ENCODE measurements at regions not wholly inside any gene's neighbourhood (a gene's known extent, or its start where the extent isn't known, plus 50 kb on each side); places are given as distances from the start of the nearest gene placed in this dataset.
"Not testable (repeated sequence)": the region's sequence is repeated elsewhere in the genome, so short reads cannot be mapped to it uniquely, and the experiment has no call there.

- intact Hi-C loops (cut with DNase I, micrococcal nuclease): no loop called here
- no peak for TF ChIP-seq CTCF (IDR thresholded peaks at IDR 0.05)
Measured at GRCh38 chr1:5768014-5768413, 224.2 kb downstream of the NPHP4 start.

GRCh38 chr1:5766996-5767395 lies 225.2 kb downstream of the NPHP4 start:
- H3K36me3 ChIP-seq (ENCODE audit: low read depth); intact Hi-C loops (cut with DNase I, micrococcal nuclease); H3K4me3 ChIP-seq; H3K4me1 ChIP-seq (ENCODE audit: low read depth); DNase-seq; ATAC-seq; H3K9me3 ChIP-seq: not testable (repeated sequence)

More at GRCh38 chr1:5768014-5768413, 224.2 kb downstream of the NPHP4 start:
- H3K36me3 ChIP-seq (ENCODE audit: low read depth): no peaks in the 10 kb centered on the region
- H3K4me3 ChIP-seq: no peak overlapping the region
- H3K4me1 ChIP-seq (ENCODE audit: low read depth): no peaks in the 10 kb centered on the region
- no peak for ATAC-seq
- no peak for DNase-seq
- H3K9me3 ChIP-seq: no peaks in the 10 kb centered on the region

- H3K9me3 ChIP-seq: no peaks in the 10 kb centered on the region
- no peak for DNase-seq
- H3K4me1 ChIP-seq (ENCODE audit: low read depth): no peaks in the 10 kb centered on the region
- no peaks in the 10 kb centered on the region for H3K36me3 ChIP-seq (ENCODE audit: low read depth)
- intact Hi-C loops (cut with DNase I, micrococcal nuclease): no loop called here
- TF ChIP-seq CTCF (IDR thresholded peaks at IDR 0.05): no peak
- H3K4me3 ChIP-seq: no peak overlapping the region
- ATAC-seq: no peak
Measured at GRCh38 chr1:5765997-5766913, 226.0 kb downstream of the NPHP4 start.

- DNase-seq (no peak), ATAC-seq (no peak)
- Histone ChIP-seq H3K4me1 (ENCODE audit: low read depth) (no peaks in the 10 kb centered on the region), H3K4me3 (no peak overlapping the region), H3K9me3 (no peaks in the 10 kb centered on the region), H3K36me3 (ENCODE audit: low read depth) (no peaks in the 10 kb centered on the region)
- TF ChIP-seq CTCF (IDR thresholded peaks at IDR 0.05): no peak
- intact Hi-C loops (cut with DNase I, micrococcal nuclease): no loop called here
Measured at GRCh38 chr1:5765483-5765882, 226.7 kb downstream of the NPHP4 start.

- no peak for ATAC-seq
- TF ChIP-seq CTCF (IDR thresholded peaks at IDR 0.05): no peak
Measured at GRCh38 chr1:5764959-5765358, 227.3 kb downstream of the NPHP4 start.

GRCh38 chr1:5764464-5764863 lies 227.8 kb downstream of the NPHP4 start:
- no peaks in the 10 kb centered on the region for H3K4me1 ChIP-seq (ENCODE audit: low read depth)
- ATAC-seq: no peak
- TF ChIP-seq CTCF (IDR thresholded peaks at IDR 0.05): no peak
- no peak for DNase-seq
- H3K9me3 ChIP-seq: no peaks in the 10 kb centered on the region
- intact Hi-C loops (cut with DNase I, micrococcal nuclease): no loop called here
- H3K4me3 ChIP-seq: no peak overlapping the region
- no peaks in the 10 kb centered on the region for H3K36me3 ChIP-seq (ENCODE audit: low read depth)

More at GRCh38 chr1:5764959-5765358, 227.3 kb downstream of the NPHP4 start:
- DNase-seq: no peak
- Histone ChIP-seq H3K4me1 (ENCODE audit: low read depth) (no peaks in the 10 kb centered on the region), H3K4me3 (no peak overlapping the region), H3K9me3 (no peaks in the 10 kb centered on the region), H3K36me3 (ENCODE audit: low read depth) (no peaks in the 10 kb centered on the region)
- intact Hi-C loops (cut with DNase I, micrococcal nuclease): no loop called here

All from mucosa of descending colon (tissue), 3 donors.